GM12878 (cell line): ENCODE measurements at regions not wholly inside any gene's neighbourhood (a gene's known extent, or its start where the extent isn't known, plus 50 kb on each side); places are given as distances from the start of the nearest gene placed in this dataset.
A peak's percentile ranks its signal among the peaks of the same experiment; 100 is the strongest.
"Not testable (repeated sequence)": the region's sequence is repeated elsewhere in the genome, so short reads cannot be mapped to it uniquely, and the experiment has no call there.

Experiments
- ATAC-seq: fragments of 200-7000 bp; cut with Tn5 transposase; 3 replicates; pipeline ENCODE4 v1.9.1; 2020; ENCODE audit warnings: mild to moderate bottlenecking, moderate library complexity
- BruUV-seq: library from RNA; stranded (reverse); fragments of 400-500 nt; replicated peaks from 2 replicates; lab custom pipeline; 2021; lab: Mats Ljungman, UMichigan
- CTCF ChIA-PET: fragments of 300-600 bp; sonication (Branson Sonifier 250); formaldehyde crosslinking; extraction: SDS; loops from one replicate; lab custom pipeline; 2021; ENCODE audit warnings: inconsistent platforms; lab: Yijun Ruan, JAX
- POLR2A ChIA-PET: fragments of 350-600 bp; formaldehyde crosslinking; extraction: SDS; loops from one replicate; lab custom pipeline; 2021; ENCODE audit warnings: inconsistent platforms; lab: Charles Lee
- RAD21 ChIA-PET: fragments of 300-600 bp; sonication (Branson Sonifier 250); formaldehyde crosslinking; loops from one replicate; lab custom pipeline; 2023; ENCODE audit warnings: antibody characterized with exemption; ENCODE audit not compliant: unreplicated experiment; lab: Charles Lee
- SMC1A ChIA-PET: fragments of 300-600 bp; sonication (Branson Sonifier 250); formaldehyde crosslinking; loops from one replicate; lab custom pipeline; 2023; ENCODE audit not compliant: unreplicated experiment, uncharacterized antibody; lab: Charles Lee
- DNase-seq: peaks from one replicate; pipeline ENCODE4 v3.0.0-alpha.2; 2011; ENCODE audit warnings: low read depth, low spot score
- FAIRE-seq: peaks from 3 replicates; lab custom pipeline; 2011; peaks lifted over from hg19 to GRCh38; lab: Jason Lieb, UNC
- H2AFZ ChIP-seq: 2 replicates; pipeline ENCODE4 v1.6.0; 2011; ENCODE audit warnings: low read depth, low read length, control low read depth; ENCODE audit not compliant: control insufficient read depth
- H3K27ac ChIP-seq: 2 replicates; pipeline ENCODE4 v1.5.1; 2011; ENCODE audit warnings: control low read depth; ENCODE audit not compliant: control insufficient read depth, insufficient read depth
- H3K27me3 ChIP-seq, 2 experiments: replicated peaks in 1 of 2; 2 replicates each; pipeline versions ENCODE4 v1.6.0 to v1.6.1; 2011; ENCODE audit warnings: low read length in 1 of 2; ENCODE audit not compliant: control insufficient read depth in 2 of 2, insufficient read depth in 2 of 2
- H3K36me3 ChIP-seq, 2 experiments: 2 replicates each; pipeline ENCODE4 v1.5.1; 2011; ENCODE audit warnings: low read length in 1 of 2; ENCODE audit not compliant: control insufficient read depth in 2 of 2, insufficient read depth in 2 of 2
- H3K4me1 ChIP-seq: 2 replicates; pipeline ENCODE4 v1.6.1; 2011; ENCODE audit warnings: mild to moderate bottlenecking, low read length, moderate library complexity, mixed read lengths; ENCODE audit not compliant: control insufficient read depth, insufficient read depth
- H3K4me2 ChIP-seq: 2 replicates; pipeline ENCODE4 v1.6.0; 2011; ENCODE audit warnings: control low read depth; ENCODE audit not compliant: control insufficient read depth, insufficient read depth
- H3K4me3 ChIP-seq: fragments of 200-600 bp; sonication (generic); 2 replicates; pipeline ENCODE4 v1.5.1; 2016
- H3K79me2 ChIP-seq: 2 replicates; pipeline ENCODE4 v1.6.0; 2011; ENCODE audit warnings: low read length; ENCODE audit not compliant: control insufficient read depth, insufficient read depth
- H3K9ac ChIP-seq: 2 replicates; pipeline ENCODE4 v1.8.0; 2011; ENCODE audit warnings: low read length, control low read depth, mixed read lengths; ENCODE audit not compliant: control insufficient read depth, insufficient read depth
- H3K9me3 ChIP-seq: replicated peaks from 3 replicates; pipeline ENCODE4 v1.5.1; 2011; ENCODE audit warnings: mild to moderate bottlenecking, low read length; ENCODE audit not compliant: control insufficient read depth, insufficient read depth
- H4K20me1 ChIP-seq: 2 replicates; pipeline ENCODE4 v1.6.0; 2011; ENCODE audit not compliant: control insufficient read depth, insufficient read depth
- IKZF2 ChIP-seq, 2 experiments: fragments of 450-650 bp; IDR thresholded peaks; 2 replicates each; pipeline ENCODE4 v1.6.1; 2017; ENCODE audit warnings: mild to moderate bottlenecking in 2 of 2, moderate library complexity in 2 of 2
- NBN ChIP-seq: fragments of 450-650 bp; IDR thresholded peaks from 2 replicates; pipeline ENCODE4 v1.6.1; 2016
- WGBS: methylation state at CpG from one replicate; pipeline ENCODE4 v1.1.6; 2016; ENCODE audit warnings: low lambda C conversion rate; ENCODE audit not compliant: insufficient replicate concordance, insufficient coverage; ENCODE audit errors: missing lambda C conversion rate; 5-methylcytosine and 5-hydroxymethylcytosine counted together
- in situ Hi-C: fragments of 300-500 bp; cut with MboI; formaldehyde crosslinking; loops from 9 replicates; pipeline ENCODE4 v1.14.3; 2018; ENCODE audit warnings: mixed read lengths
- intact Hi-C: fragments of 100-400 bp; cut with micrococcal nuclease; formaldehyde crosslinking; loops from one replicate; pipeline ENCODE4 v1.14.2; 2022; ENCODE audit not compliant: unreplicated experiment
- TF ChIP-seq, protein P1 (sequence below): fragments of 450-650 bp; IDR thresholded peaks from 2 replicates; pipeline ENCODE4 v1.6.1; 2018; ENCODE audit warnings: mild to moderate bottlenecking, low read depth, moderate library complexity; ENCODE audit not compliant: partially characterized antibody
- TF ChIP-seq, protein P2 (sequence below): fragments of 450-650 bp; IDR thresholded peaks from 2 replicates; pipeline ENCODE4 v1.6.1; 2017; ENCODE audit warnings: borderline replicate concordance

GRCh38 chr3:177338697-177339219, 141.5 kb upstream of the TBL1XR1 start (continued):
- TF ChIP-seq, protein P1, sequence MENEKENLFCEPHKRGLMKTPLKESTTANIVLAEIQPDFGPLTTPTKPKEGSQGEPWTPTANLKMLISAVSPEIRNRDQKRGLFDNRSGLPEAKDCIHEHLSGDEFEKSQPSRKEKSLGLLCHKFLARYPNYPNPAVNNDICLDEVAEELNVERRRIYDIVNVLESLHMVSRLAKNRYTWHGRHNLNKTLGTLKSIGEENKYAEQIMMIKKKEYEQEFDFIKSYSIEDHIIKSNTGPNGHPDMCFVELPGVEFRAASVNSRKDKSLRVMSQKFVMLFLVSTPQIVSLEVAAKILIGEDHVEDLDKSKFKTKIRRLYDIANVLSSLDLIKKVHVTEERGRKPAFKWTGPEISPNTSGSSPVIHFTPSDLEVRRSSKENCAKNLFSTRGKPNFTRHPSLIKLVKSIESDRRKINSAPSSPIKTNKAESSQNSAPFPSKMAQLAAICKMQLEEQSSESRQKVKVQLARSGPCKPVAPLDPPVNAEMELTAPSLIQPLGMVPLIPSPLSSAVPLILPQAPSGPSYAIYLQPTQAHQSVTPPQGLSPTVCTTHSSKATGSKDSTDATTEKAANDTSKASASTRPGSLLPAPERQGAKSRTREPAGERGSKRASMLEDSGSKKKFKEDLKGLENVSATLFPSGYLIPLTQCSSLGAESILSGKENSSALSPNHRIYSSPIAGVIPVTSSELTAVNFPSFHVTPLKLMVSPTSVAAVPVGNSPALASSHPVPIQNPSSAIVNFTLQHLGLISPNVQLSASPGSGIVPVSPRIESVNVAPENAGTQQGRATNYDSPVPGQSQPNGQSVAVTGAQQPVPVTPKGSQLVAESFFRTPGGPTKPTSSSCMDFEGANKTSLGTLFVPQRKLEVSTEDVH, result no peak
- TF ChIP-seq, protein P2, sequence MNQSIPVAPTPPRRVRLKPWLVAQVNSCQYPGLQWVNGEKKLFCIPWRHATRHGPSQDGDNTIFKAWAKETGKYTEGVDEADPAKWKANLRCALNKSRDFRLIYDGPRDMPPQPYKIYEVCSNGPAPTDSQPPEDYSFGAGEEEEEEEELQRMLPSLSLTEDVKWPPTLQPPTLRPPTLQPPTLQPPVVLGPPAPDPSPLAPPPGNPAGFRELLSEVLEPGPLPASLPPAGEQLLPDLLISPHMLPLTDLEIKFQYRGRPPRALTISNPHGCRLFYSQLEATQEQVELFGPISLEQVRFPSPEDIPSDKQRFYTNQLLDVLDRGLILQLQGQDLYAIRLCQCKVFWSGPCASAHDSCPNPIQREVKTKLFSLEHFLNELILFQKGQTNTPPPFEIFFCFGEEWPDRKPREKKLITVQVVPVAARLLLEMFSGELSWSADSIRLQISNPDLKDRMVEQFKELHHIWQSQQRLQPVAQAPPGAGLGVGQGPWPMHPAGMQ, result no peak
- TF ChIP-seq NBN, result no peak

GRCh38 chr3:177339220-177339703, 142.0 kb upstream of the TBL1XR1 start:
- ATAC-seq, result peak; percentile 5; the same call in 2 of the 3 replicates
- Histone ChIP-seq H3K4me1 (peaks cover 24% of the 10 kb centered on the region), H3K4me2 (peak overlapping the region; percentile 38), H2AFZ (peak overlapping the region; percentile 30; the same call in 1 of the 2 replicates), H3K27ac (peak overlapping the region; percentile 73; the same call in 1 of the 2 replicates)
- 67% methylated on average over 3 of the region's 3 CpGs for WGBS
- intact Hi-C loops, H3K9ac ChIP-seq: not testable (repeated sequence)
- 0 out of 4 replicates have a peak, but pooled peaks of 1 of the 2 experiments have one; percentile 16 for TF ChIP-seq IKZF2 (IDR thresholded peaks at IDR 0.05)
- TF ChIP-seq, all 136 proteins: peak for 1; not testable (repeated sequence) for 135
- H3K79me2 ChIP-seq, H3K4me3 ChIP-seq, CTCF ChIA-PET, H3K27me3 ChIP-seq, POLR2A ChIA-PET, in situ Hi-C loops, H3K9me3 ChIP-seq, FAIRE-seq, H4K20me1 ChIP-seq, H3K36me3 ChIP-seq, BruUV-seq, DNase-seq: not testable (repeated sequence)
- ChIA-PET SMC1A (interaction anchor here (0.7 to 2.8 kb wide), 3 partner anchors 14 to 27 kb away, joined by 3 to 9 read pairs (median 5); no protein-coding TSS in a partner anchor), RAD21 (interaction anchor here (1.0 kb wide), 2 partner anchors 19 to 142 kb away, joined by 3 read pairs; partner anchors contain the start of gene TBL1XR1)
